ENCODE measurements at regions not wholly inside any gene's neighbourhood (a gene's known extent, or its start where the extent isn't known, plus 50 kb on each side); places are given as distances from the start of the nearest gene placed in this dataset.

DNA sequence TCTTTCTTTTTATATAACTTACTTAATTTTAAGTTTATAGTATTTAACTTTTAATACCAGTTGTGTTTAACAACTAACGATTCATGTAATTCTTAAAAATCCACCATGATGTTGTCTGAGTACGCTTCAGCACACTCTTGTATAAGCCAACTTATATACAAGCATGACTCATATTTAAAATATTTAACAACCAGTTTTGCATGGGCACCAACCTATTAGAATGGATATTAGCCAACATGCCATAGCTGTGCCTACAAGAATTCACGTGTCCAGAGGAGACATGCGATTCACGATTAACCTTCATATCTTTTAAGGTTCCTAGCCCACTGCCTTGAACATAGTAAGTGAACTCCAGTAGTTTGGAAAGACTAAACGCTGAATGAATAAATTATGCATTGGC lies 1023.2 kb downstream of the TBL1XR1 start:
- Mint-ChIP-seq H3K36me3 (ENCODE audit: low read depth) (no peaks in the 10 kb centered on the region), H3K4me3 (no peak overlapping the region), H3K4me1 (peaks cover 28% of the 10 kb centered on the region), H3K27ac (ENCODE audit: unreplicated experiment) (no peak overlapping the region), H3K27me3 (ENCODE audit: low read depth) (no peaks in the 10 kb centered on the region), H3K9me3 (peaks cover 5% of the 10 kb centered on the region)
- no peak for DNase-seq (ENCODE audit: low read depth, low spot score)
- TF ChIP-seq, protein P1, sequence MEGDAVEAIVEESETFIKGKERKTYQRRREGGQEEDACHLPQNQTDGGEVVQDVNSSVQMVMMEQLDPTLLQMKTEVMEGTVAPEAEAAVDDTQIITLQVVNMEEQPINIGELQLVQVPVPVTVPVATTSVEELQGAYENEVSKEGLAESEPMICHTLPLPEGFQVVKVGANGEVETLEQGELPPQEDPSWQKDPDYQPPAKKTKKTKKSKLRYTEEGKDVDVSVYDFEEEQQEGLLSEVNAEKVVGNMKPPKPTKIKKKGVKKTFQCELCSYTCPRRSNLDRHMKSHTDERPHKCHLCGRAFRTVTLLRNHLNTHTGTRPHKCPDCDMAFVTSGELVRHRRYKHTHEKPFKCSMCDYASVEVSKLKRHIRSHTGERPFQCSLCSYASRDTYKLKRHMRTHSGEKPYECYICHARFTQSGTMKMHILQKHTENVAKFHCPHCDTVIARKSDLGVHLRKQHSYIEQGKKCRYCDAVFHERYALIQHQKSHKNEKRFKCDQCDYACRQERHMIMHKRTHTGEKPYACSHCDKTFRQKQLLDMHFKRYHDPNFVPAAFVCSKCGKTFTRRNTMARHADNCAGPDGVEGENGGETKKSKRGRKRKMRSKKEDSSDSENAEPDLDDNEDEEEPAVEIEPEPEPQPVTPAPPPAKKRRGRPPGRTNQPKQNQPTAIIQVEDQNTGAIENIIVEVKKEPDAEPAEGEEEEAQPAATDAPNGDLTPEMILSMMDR (conservative IDR thresholded peaks at IDR 0.05) = no peak

DNA sequence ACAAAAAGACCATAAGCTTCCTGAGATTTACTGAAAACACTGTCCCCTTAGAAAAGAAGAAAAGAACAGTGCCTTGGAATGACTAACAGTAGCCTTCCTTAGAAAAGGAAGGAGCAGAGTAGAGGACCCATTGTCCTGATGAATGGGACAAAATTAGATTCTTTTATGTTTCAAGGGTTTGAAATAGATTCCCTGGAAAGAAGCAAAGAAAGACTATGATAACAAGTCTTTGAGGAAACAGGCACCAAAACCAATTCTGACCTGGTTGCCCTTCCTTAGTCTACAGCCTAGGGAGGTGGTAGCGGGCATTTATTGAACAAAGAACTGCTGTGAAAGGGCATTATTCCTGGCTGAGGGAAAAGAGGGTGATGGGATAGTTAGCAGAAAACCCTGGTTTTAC lies 1024.8 kb downstream of the TBL1XR1 start:
- Mint-ChIP-seq H3K4me1 (peaks cover 28% of the 10 kb centered on the region), H3K4me3 (peak overlapping the region; percentile 16), H3K36me3 (ENCODE audit: low read depth) (no peaks in the 10 kb centered on the region), H3K9me3 (peaks cover 5% of the 10 kb centered on the region), H3K27ac (ENCODE audit: unreplicated experiment) (no peak overlapping the region), H3K27me3 (ENCODE audit: low read depth) (no peaks in the 10 kb centered on the region)
- TF ChIP-seq, protein P1 (conservative IDR thresholded peaks at IDR 0.05) = no peak
- no peak for DNase-seq (ENCODE audit: low read depth, low spot score)

DNA sequence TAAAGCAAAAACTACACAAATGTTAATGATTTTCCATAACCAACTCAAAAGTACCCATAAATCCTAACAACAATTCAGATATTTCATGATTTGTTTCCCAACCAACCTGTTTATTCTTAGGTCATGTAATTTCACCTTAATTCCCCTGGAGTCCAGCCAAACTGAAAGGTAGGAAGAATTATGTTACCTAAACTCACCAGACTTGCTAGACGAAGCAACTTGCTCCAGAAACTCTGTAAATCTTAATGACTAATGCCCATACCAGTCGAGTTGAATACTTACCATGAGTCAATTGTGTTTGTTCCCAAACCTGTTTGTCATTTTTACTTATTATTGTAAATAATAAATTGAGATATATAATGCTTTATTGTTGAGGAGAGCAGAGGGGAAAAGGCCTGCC lies 1030.0 kb downstream of the TBL1XR1 start:
- TF ChIP-seq, protein P1 (conservative IDR thresholded peaks at IDR 0.05) = no peak
- no peak overlapping the region for H3K27ac Mint-ChIP-seq (ENCODE audit: unreplicated experiment)
- DNase-seq (ENCODE audit: low read depth, low spot score) = no peak
- no peaks in the 10 kb centered on the region for H3K27me3 Mint-ChIP-seq (ENCODE audit: low read depth)
- no peak overlapping the region for H3K4me3 Mint-ChIP-seq
- peaks cover 17% of the 10 kb centered on the region for H3K4me1 Mint-ChIP-seq
- H3K9me3 Mint-ChIP-seq = peaks cover 17% of the 10 kb centered on the region
- H3K36me3 Mint-ChIP-seq (ENCODE audit: low read depth) = peaks cover 3% of the 10 kb centered on the region

DNA sequence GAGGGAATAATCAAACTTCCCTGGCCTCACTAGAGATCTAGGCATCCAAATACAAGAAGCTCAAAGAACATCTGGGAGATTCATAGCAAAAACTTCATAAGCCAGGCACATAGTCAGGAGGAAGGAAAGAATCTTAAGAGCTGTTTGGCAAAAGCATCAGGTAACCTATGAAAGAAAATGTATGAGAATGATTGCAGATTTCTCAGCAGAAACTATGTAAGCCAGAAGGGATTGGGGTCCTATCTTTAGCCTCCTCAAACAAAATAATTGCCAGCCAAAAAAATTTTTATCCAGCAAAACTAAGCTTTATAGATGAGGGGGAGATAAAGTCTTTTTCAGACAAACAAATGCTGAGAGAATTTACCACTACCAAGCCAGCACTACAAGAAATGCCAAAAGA lies 1036.3 kb downstream of the TBL1XR1 start:
- Mint-ChIP-seq H3K27me3 (ENCODE audit: low read depth) (no peaks in the 10 kb centered on the region), H3K4me1 (no peaks in the 10 kb centered on the region), H3K27ac (ENCODE audit: unreplicated experiment) (no peak overlapping the region), H3K9me3 (peaks cover 34% of the 10 kb centered on the region), H3K4me3 (no peak overlapping the region), H3K36me3 (ENCODE audit: low read depth) (peaks cover 21% of the 10 kb centered on the region)
- DNase-seq (ENCODE audit: low read depth, low spot score) = no peak
- TF ChIP-seq, protein P1 (conservative IDR thresholded peaks at IDR 0.05) = no peak

DNA sequence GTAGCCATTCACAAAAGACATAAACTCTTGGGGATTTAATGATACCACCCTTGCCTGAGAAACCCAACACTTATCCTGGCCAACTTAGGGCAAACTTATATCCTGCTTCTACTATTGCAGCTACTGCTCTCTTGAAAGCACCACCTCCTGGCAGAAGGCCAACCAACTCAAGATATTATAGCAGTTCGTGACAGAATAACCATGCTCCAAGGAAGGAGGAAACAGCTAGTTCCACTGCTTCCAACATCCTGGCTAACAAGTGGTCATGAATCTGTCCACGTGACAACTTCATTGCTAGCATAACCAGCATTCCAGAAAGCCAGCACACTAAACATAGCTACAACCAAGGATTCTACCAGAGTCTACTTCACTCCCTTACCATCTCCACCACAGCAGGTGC lies 1037.5 kb downstream of the TBL1XR1 start:
- DNase-seq (ENCODE audit: low read depth, low spot score) = no peak
- H3K27me3 Mint-ChIP-seq (ENCODE audit: low read depth) = no peaks in the 10 kb centered on the region
- H3K27ac Mint-ChIP-seq (ENCODE audit: unreplicated experiment) = no peak overlapping the region
- TF ChIP-seq, protein P1 (conservative IDR thresholded peaks at IDR 0.05) = no peak
- H3K4me3 Mint-ChIP-seq = no peak overlapping the region
- H3K4me1 Mint-ChIP-seq = no peaks in the 10 kb centered on the region
- peaks cover 30% of the 10 kb centered on the region for H3K9me3 Mint-ChIP-seq
- peaks cover 21% of the 10 kb centered on the region for H3K36me3 Mint-ChIP-seq (ENCODE audit: low read depth)

DNA sequence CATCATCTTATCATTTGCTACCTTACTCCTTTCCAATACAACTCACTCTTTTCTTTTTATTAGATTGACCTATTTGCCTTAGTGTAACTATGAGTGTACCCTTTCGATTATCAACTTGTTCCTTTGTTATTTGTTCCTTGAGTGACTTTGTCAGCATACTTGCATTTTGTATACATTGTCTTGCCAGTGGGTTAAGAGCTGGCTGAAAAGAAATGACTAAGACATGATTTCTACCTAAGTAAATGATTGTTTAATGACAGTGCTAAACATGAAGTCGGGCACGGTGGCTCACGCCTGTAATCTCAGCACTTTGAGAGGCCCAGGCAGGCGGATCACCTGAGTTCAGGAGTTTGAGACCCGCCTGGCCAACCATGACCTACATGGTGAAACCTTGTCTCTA lies 1042.3 kb downstream of the TBL1XR1 start:
- no peak overlapping the region for H3K4me3 Mint-ChIP-seq
- H3K27me3 Mint-ChIP-seq (ENCODE audit: low read depth) = no peaks in the 10 kb centered on the region
- H3K4me1 Mint-ChIP-seq = no peaks in the 10 kb centered on the region
- peaks cover 9% of the 10 kb centered on the region for H3K9me3 Mint-ChIP-seq
- DNase-seq (ENCODE audit: low read depth, low spot score) = no peak
- H3K36me3 Mint-ChIP-seq (ENCODE audit: low read depth) = peaks cover 7% of the 10 kb centered on the region
- TF ChIP-seq, protein P1 (conservative IDR thresholded peaks at IDR 0.05) = no peak
- no peak overlapping the region for H3K27ac Mint-ChIP-seq (ENCODE audit: unreplicated experiment)

Data from neural crest cell (in vitro differentiated cells).